Transverse colon (tissue), 4 donors: ENCODE measurements at regions not wholly inside any gene's neighbourhood (a gene's known extent, or its start where the extent isn't known, plus 50 kb on each side); places are given as distances from the start of the nearest gene placed in this dataset.

Experiments
- DNase-seq: peaks from one replicate; pipeline ENCODE4 v3.0.0-alpha.2; 2019
- H3K27ac ChIP-seq, 4 donors: fragments of 200-600 bp; sonication (generic); 2 replicates each; pipeline ENCODE4 v1.5.1; 2016 to 2018; ENCODE audit warnings: inconsistent platforms in 4 of 4
- H3K27me3 ChIP-seq: fragments of 200-600 bp; sonication (generic); 2 replicates; pipeline ENCODE4 v1.5.1; 2017; ENCODE audit warnings: inconsistent platforms
- H3K36me3 ChIP-seq, 4 donors: fragments of 200-600 bp; sonication (generic); 2 replicates each; pipeline ENCODE4 v1.5.1; 2017 to 2019; ENCODE audit warnings: inconsistent platforms in 4 of 4
- H3K4me1 ChIP-seq, 4 donors: fragments of 200-600 bp; sonication (generic); 2 replicates each; pipeline ENCODE4 v1.5.1; 2017 to 2020; ENCODE audit warnings: inconsistent platforms in 4 of 4
- H3K4me3 ChIP-seq, 4 donors: fragments of 200-600 bp; sonication (generic); 1 replicate in 1 of 4; 2 replicates in 3 of 4; pipeline versions ENCODE4 v1.5.1 to v1.6.1; 2017 to 2019; ENCODE audit warnings: inconsistent platforms in 4 of 4
- H3K9me3 ChIP-seq, 2 donors: fragments of 200-600 bp; sonication (generic); 2 replicates each; pipeline ENCODE4 v1.5.1; 2017 to 2019; ENCODE audit warnings: inconsistent platforms in 2 of 2
- CTCF ChIP-seq, 5 experiments: fragments of 200-600 bp in 3 of 5; fragments of 450-650 bp in 2 of 5; sonication (generic) in 3 of 5; IDR thresholded peaks; 1 replicate in 2 of 5; 2 replicates in 3 of 5; pipeline ENCODE4 v1.5.1; 2016 to 2017; ENCODE audit warnings: antibody characterized with exemption in 5 of 5, inconsistent platforms in 3 of 5, mild to moderate bottlenecking in 2 of 5, moderate library complexity in 1 of 5
- EP300 ChIP-seq: sonication (generic); formaldehyde crosslinking; IDR thresholded peaks from one replicate; pipeline ENCODE4 v1.6.1; 2017; ENCODE audit warnings: antibody characterized with exemption, low read depth
- POLR2A ChIP-seq: fragments of 450-650 bp; IDR thresholded peaks from one replicate; pipeline ENCODE4 v1.6.1; 2016; ENCODE audit warnings: antibody characterized with exemption, mild to moderate bottlenecking, moderate library complexity
- POLR2AphosphoS5 ChIP-seq, 3 donors: sonication (generic); formaldehyde crosslinking; IDR thresholded peaks; one replicate each; pipeline ENCODE4 v1.6.1; 2016; ENCODE audit warnings: antibody characterized with exemption in 3 of 3
- WGBS, 2 donors: methylation state at CpG; one replicate each; pipeline ENCODE4 v1.1.5; 2018; ENCODE audit warnings: low coverage in 1 of 2; 5-methylcytosine and 5-hydroxymethylcytosine counted together
- in situ Hi-C, 4 donors: fragments of 200-750 bp; cut with MboI; loops; one replicate each; pipeline versions ENCODE4 v1.15.0 to v1.15.1; 2017; ENCODE audit warnings: low sequenced_read_pairs in 3 of 4, low pct_ligation_motif_present in 1 of 4, low pct_unique_long_range_greater_than_20kb in 1 of 4
- intact Hi-C: fragments of 100-400 bp; cut with DNase I; formaldehyde crosslinking; loops from one replicate; pipeline ENCODE4 v1.15.1; 2023; ENCODE audit warnings: low total_unique reads

- in situ Hi-C loops: no loop called here
- intact Hi-C loops: no loop called here
- no peak for DNase-seq
- 21% methylated on average over 2 of the region's 2 CpGs; no CpG with 5 or more reads in 1 of the 2 donors for WGBS, 2 donors
- Histone ChIP-seq H3K36me3 (no peaks in the 10 kb centered on the region), H3K4me3 (no peak overlapping the region), H3K27ac (peak overlapping the region in 1 of 4 donors; percentile 25), H3K9me3 (no peaks in the 10 kb centered on the region), H3K4me1 (no peaks in the 10 kb centered on the region), H3K27me3 (no peaks in the 10 kb centered on the region)
- TF ChIP-seq EP300 (no peak), POLR2AphosphoS5 (IDR thresholded peaks at IDR 0.05) (no peak), CTCF (IDR thresholded peaks at IDR 0.05) (no peak), POLR2A (no peak)
Measured at GRCh38 chr18:64982414-64983055, 768.3 kb upstream of the CDH7 start.

DNA sequence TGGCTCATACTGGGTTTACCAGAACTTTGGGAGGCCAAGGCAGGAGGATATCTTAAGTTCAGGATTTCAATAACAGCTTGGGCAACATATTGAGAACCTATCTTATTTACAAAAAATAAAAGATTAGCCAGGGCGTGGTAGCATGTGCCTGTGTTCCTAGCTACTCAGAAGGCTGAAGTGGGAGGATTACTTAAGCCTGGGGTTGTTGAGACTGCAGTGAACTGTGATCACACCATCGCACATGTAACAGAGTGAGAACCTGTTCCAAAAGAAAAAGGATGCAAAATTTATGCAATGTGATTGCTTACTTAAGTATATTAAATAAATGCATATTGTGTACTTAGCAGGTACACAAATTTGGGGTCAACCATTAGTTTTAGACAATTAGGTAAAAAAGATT is 768.9 kb upstream of the CDH7 start:
- no peak for DNase-seq
- no peak overlapping the region for H3K27ac ChIP-seq
- H3K27me3 ChIP-seq: no peaks in the 10 kb centered on the region
- H3K9me3 ChIP-seq: no peaks in the 10 kb centered on the region
- intact Hi-C loops (no loop called here), in situ Hi-C loops (no loop called here)
- no peaks in the 10 kb centered on the region for H3K4me1 ChIP-seq
- 47 to 49% methylated on average over 2 of the region's 2 CpGs for WGBS, 2 donors
- H3K4me3 ChIP-seq: no peak overlapping the region
- TF ChIP-seq POLR2A: no peak
- TF ChIP-seq EP300: no peak
- TF ChIP-seq CTCF (IDR thresholded peaks at IDR 0.05): no peak
- no peak for TF ChIP-seq POLR2AphosphoS5 (IDR thresholded peaks at IDR 0.05)
- H3K36me3 ChIP-seq: no peaks in the 10 kb centered on the region

DNA sequence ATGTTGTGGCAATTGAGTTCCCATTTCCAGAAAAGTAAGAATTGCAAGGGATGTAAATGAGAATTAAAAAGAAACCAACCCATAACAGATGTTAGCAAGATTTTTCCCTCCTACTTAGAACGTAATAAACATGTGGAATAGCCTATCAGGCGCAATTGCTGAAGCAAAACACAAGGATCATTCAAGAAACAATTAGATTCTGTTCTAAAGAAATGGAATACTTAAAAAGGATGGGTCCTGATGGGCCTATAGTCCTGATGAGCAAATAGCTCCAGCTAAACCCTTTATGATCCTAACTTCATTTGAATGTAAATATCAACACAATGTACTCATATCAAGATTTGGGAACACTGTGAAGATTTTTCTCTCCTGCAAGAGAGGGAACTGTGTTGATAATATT is 771.0 kb upstream of the CDH7 start:
- H3K36me3 ChIP-seq: no peaks in the 10 kb centered on the region
- no peak overlapping the region for H3K27ac ChIP-seq
- in situ Hi-C loops: no loop called here
- intact Hi-C loops: no loop called here
- no peaks in the 10 kb centered on the region for H3K9me3 ChIP-seq
- H3K27me3 ChIP-seq: no peaks in the 10 kb centered on the region
- no peaks in the 10 kb centered on the region for H3K4me1 ChIP-seq
- WGBS, 2 donors: 76 to 78% methylated on average over 2 of the region's 2 CpGs
- no peak for TF ChIP-seq POLR2A
- no peak for TF ChIP-seq CTCF (IDR thresholded peaks at IDR 0.05)
- TF ChIP-seq POLR2AphosphoS5 (IDR thresholded peaks at IDR 0.05): no peak
- TF ChIP-seq EP300: no peak
- no peak for DNase-seq
- no peak overlapping the region for H3K4me3 ChIP-seq

GRCh38 chr18:64974391-64975125 is 776.3 kb upstream of the CDH7 start:
- H3K9me3 ChIP-seq: no peaks in the 10 kb centered on the region
- 81 to 84% methylated on average over 6 to 8 of the region's 8 CpGs for WGBS, 2 donors
- no peaks in the 10 kb centered on the region for H3K36me3 ChIP-seq
- no peak overlapping the region for H3K4me3 ChIP-seq
- in situ Hi-C loops (no loop called here), intact Hi-C loops (no loop called here)
- H3K27ac ChIP-seq: no peak overlapping the region
- H3K4me1 ChIP-seq: no peaks in the 10 kb centered on the region
- no peak for DNase-seq
- TF ChIP-seq EP300: no peak
- no peaks in the 10 kb centered on the region for H3K27me3 ChIP-seq
